OCI-LY3 (cell line): ENCODE measurements at regions not wholly inside any gene's neighbourhood (a gene's known extent, or its start where the extent isn't known, plus 50 kb on each side); places are given as distances from the start of the nearest gene placed in this dataset.

Source experiments
- EZH2phosphoT487 ChIP-seq: fragments of 200-600 bp; shearing (Covaris generic); IDR thresholded peaks from 2 replicates; pipeline ENCODE4 v1.6.1; 2018; ENCODE audit warnings: antibody characterized with exemption, mixed run types, low read depth
- TF ChIP-seq, protein P1 (sequence below): fragments of 200-600, 300-600 bp; sonication (generic); IDR thresholded peaks from 2 replicates; pipeline ENCODE4 v1.5.1; 2014; ENCODE audit warnings: antibody characterized with exemption, low read length, low read depth

DNA sequence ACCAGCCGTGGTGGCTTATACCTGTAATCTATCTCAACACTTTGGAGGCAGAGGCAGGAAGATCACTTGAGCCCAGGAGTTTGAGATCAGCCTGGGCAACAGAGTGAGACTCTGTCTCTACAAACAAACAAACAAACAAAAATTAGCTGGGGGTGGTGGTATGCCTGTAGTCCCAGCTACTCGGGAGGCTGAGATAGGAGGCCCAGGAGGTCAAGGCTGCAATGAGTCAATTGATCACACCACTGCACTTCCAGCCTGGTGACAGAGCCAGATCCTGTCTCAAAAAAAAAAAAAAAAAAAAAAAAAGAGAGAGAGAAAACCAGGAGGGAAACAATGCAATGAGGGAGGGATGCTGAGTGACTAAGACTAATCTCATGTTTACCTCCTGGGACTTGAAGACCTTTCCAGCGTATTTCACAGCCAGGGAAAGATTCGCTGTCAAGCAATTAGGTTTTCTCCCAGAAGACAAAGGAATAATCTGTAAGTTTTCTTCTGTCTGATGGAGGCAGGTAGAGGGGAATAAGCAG, 51.1 kb upstream of the MIER3 start:
- TF ChIP-seq, protein P1, sequence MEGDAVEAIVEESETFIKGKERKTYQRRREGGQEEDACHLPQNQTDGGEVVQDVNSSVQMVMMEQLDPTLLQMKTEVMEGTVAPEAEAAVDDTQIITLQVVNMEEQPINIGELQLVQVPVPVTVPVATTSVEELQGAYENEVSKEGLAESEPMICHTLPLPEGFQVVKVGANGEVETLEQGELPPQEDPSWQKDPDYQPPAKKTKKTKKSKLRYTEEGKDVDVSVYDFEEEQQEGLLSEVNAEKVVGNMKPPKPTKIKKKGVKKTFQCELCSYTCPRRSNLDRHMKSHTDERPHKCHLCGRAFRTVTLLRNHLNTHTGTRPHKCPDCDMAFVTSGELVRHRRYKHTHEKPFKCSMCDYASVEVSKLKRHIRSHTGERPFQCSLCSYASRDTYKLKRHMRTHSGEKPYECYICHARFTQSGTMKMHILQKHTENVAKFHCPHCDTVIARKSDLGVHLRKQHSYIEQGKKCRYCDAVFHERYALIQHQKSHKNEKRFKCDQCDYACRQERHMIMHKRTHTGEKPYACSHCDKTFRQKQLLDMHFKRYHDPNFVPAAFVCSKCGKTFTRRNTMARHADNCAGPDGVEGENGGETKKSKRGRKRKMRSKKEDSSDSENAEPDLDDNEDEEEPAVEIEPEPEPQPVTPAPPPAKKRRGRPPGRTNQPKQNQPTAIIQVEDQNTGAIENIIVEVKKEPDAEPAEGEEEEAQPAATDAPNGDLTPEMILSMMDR, result no peak
- no peak for TF ChIP-seq EZH2phosphoT487
